ENCODE measurements at regions not wholly inside any gene's neighbourhood (a gene's known extent, or its start where the extent isn't known, plus 50 kb on each side); places are given as distances from the start of the nearest gene placed in this dataset.

DNA sequence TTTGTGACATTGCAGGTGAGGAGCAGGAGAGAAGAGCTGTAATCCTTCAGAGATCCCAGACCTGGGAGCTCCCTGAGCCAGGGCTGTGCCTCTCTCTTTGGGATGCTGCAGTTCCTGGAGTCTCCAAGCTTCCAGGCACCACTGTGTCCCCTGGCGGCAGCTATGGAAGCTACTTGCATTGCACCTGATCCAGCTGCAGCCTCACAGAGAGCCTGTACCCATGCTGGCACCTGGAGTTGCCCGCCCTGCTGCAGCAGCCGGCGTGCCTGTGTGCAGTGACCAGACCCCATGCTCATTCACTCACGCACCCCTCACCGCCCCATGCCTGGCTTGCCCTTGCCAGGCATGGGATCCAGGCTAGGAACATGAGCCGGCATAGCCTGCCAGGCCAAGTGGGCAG is 51.8 kb upstream of the MED9 start:
- TF ChIP-seq, protein P1, sequence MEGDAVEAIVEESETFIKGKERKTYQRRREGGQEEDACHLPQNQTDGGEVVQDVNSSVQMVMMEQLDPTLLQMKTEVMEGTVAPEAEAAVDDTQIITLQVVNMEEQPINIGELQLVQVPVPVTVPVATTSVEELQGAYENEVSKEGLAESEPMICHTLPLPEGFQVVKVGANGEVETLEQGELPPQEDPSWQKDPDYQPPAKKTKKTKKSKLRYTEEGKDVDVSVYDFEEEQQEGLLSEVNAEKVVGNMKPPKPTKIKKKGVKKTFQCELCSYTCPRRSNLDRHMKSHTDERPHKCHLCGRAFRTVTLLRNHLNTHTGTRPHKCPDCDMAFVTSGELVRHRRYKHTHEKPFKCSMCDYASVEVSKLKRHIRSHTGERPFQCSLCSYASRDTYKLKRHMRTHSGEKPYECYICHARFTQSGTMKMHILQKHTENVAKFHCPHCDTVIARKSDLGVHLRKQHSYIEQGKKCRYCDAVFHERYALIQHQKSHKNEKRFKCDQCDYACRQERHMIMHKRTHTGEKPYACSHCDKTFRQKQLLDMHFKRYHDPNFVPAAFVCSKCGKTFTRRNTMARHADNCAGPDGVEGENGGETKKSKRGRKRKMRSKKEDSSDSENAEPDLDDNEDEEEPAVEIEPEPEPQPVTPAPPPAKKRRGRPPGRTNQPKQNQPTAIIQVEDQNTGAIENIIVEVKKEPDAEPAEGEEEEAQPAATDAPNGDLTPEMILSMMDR (IDR thresholded peaks at IDR 0.05; ENCODE audit: extremely low read depth, insufficient read depth, missing control alignments): no peak
- DNase-seq (ENCODE audit: low spot score): no peak
- in situ Hi-C loops (cut with MboI; ENCODE audit: low pct_unique_long_range_greater_than_20kb, low sequenced_read_pairs, unreplicated experiment): no loop called here

DNA sequence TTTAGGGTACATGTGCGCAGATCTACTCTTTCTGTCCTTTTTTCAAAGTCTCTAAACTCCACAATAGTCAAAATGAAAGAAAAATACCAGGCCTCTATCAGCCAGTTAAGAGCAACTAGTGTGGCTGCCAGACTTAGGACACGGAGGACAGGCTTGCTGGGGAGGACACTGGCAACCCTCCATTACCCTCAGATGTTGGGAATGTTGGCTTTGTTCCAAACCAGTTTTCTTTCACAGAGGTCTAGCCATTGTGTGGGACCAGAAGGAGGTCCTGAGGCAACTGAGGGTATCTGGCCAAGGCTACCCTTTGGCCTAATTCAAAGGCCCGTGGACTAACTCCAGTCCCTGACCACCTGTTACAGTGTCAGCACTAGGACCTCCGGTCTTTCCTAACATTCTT is 51.2 kb upstream of the MED9 start:
- TF ChIP-seq, protein P1 (IDR thresholded peaks at IDR 0.05; ENCODE audit: extremely low read depth, insufficient read depth, missing control alignments): no peak
- in situ Hi-C loops (cut with MboI; ENCODE audit: low pct_unique_long_range_greater_than_20kb, low sequenced_read_pairs, unreplicated experiment): no loop called here
- DNase-seq (ENCODE audit: low spot score): no peak

DNA sequence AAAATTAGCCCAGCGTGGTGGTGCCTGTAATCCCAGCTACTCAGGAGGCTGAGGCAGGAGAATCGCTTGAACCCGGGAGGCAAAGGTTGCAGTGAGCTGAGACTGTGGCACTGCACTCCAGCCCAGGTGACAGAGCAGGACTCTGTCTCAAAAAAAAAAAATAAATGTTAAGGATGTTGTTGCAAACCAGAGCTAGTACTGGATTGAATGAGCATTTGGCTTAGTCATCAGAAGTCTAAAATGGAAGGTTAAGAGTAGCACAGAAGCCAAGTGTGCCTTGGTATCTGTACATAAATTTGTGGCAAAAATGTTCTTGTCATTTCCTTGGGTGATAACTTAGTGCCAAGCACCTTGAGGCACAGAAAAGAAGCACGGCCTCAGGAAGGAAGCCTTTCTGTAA is 50.6 kb upstream of the MED9 start:
- TF ChIP-seq, protein P1 (IDR thresholded peaks at IDR 0.05; ENCODE audit: extremely low read depth, insufficient read depth, missing control alignments): no peak

More for the DNA sequence above, 50.6 kb upstream of the MED9 start:
- in situ Hi-C loops (cut with MboI; ENCODE audit: low pct_unique_long_range_greater_than_20kb, low sequenced_read_pairs, unreplicated experiment): no loop called here
- DNase-seq (ENCODE audit: low spot score): no peak

Measured in GM13977 (cell line).